GM12892 (cell line): ENCODE measurements at regions not wholly inside any gene's neighbourhood (a gene's known extent, or its start where the extent isn't known, plus 50 kb on each side); places are given as distances from the start of the nearest gene placed in this dataset.

ENCODE experiments used
- DNase-seq: peaks from one replicate; pipeline ENCODE4 v3.0.0; 2011; ENCODE audit not compliant: insufficient read length
- FAIRE-seq: peaks from 2 replicates; lab custom pipeline; 2011; peaks lifted over from hg19 to GRCh38; lab: Jason Lieb, UNC
- POLR2A ChIP-seq: IDR thresholded peaks from 2 replicates; pipeline ENCODE4 v1.6.1; 2011; ENCODE audit warnings: low read depth, low read length, control low read depth
- POLR2AphosphoS5 ChIP-seq: IDR thresholded peaks from 2 replicates; pipeline ENCODE4 v1.6.1; 2011; ENCODE audit warnings: low read depth, low read length, control low read depth
- TAF1 ChIP-seq: IDR thresholded peaks from 2 replicates; pipeline ENCODE4 v1.6.1; 2011; ENCODE audit warnings: low read depth, mild to moderate bottlenecking, control low read depth, low read length, borderline replicate concordance

DNA sequence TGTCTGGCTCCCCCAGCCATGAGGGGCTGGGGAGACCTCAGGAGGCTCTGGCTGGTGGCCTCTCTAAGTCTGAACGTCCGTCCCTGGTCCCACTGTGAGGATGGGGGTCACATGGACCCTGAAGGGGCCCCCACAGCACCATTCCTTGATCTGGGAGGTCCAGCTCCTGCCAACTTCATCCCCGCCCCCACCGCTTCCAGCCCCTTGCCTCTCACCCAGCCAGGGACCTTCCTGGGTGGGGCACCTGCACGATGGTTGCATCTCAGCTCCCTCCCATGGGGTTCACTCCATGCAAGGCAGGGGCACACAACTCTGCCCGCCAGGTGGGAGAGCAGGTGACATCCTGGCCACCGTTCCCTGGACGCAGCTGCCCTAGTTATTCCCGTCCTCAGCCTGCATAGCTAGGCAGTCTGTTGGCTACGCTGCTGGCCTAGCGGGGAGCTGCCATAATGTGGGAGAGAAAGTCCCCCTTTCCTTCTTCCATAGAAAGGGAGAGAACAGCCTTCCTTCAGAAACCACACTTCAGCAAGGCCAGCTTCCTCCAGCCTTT lies 217.9 kb upstream of the RPL38 start:
- TF ChIP-seq POLR2AphosphoS5 (no peak), POLR2A (no peak), TAF1 (no peak)
- FAIRE-seq = no peak
- DNase-seq = no peak

DNA sequence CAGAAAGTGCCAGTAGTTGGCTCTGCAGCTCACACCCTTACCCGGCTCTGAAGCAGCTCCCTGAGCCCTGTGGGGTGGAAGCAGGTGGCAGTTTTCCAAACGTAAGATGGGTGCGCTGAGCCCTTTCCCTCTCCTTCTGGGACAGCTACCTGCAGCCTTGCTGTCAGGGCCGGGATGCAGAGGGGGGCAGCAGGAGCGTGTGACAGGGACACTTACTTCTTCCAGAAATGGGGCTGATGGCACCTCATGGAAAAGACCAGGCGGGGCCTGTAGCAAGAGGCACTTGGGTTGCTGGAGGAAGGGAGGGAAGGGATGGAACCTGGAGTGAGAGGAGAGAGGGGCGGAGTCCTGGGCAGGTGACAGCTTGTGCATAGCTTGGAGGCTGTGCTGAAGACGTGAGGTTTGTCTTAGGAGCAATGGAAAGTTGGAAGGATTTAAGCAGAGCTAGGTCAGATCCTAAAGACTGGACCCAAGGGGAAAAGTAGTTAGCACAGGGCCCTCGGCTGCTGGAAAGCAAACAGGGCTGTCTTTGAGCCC lies 216.8 kb upstream of the RPL38 start:
- no peak for DNase-seq
- no peak for TF ChIP-seq TAF1
- no peak for FAIRE-seq

DNA sequence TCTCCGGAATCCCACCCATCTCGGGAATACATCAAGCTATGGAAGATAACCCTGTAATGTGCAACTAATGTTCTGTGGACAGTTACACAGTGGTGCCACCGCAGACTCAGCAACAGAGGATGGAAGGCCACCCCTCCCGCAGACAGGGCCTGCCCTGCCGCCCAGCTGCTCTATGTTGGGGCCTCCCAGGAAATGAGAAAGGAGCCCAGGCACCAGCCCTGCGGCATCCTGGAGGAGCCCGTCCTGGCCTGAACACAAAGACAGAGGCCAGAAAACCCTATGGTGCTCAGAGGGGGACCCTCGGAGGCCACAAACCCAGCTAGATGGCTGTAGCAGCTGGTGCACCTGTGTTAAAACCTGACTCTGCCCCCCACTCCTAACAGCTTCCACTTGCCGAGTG lies 216.1 kb upstream of the RPL38 start:
- FAIRE-seq (no peak), DNase-seq (no peak)
- TF ChIP-seq POLR2AphosphoS5 (no peak), TAF1 (no peak), POLR2A (no peak)

DNA sequence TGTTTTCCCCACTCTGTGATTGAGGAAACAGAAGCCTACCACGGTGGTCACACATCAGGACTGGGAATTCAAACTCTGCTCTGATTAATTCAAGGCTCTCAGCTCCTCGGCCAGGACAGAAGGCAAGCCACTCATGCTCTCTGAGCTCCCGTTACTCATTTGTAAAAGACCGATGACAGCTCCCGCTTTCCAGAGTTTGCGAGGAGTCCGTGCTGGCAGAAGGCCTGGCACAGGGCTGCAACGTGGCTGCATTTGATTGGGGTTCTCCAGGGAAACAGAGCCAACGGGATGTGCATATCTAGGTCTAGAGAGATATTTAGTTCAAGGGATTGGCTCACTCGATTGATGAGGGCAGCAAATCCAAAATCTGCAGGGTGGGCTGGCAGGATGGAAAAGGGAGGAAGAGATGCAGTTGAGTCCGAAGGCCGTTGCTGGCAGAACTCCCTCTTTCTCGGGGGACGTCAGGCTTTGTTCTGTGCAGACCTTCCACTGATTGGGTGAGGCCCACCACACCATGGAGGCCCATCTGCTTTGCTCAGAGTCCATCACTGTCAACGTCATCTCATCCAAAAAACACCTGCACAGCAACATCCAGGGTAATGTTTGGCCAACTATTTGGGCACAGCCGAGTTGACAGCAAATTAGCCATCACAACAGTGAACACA lies 215.5 kb upstream of the RPL38 start:
- no peak for TF ChIP-seq POLR2AphosphoS5
- no peak for TF ChIP-seq TAF1
- no peak for TF ChIP-seq POLR2A
- DNase-seq (no peak), FAIRE-seq (no peak)

DNA sequence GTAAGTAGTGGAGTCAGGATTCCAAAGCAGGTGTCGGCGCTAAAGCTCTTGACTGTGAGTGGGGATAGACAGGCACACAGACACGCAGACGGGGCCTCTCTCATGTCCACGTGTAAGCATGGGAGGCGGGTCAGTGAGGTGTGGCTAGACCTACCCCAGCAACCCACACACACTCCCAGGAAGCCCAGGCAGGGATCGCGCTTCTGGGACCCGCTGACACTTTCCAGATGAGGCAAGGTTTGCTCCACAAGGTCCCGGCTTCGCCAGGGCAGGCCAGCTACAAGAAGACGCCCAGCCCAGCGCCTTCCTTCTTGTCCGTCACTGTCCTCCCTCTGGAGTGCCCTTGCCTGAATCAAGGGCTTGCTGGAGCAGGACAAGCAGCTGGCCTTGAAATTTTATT lies 213.8 kb upstream of the RPL38 start:
- DNase-seq (no peak), FAIRE-seq (no peak)
- TF ChIP-seq POLR2AphosphoS5 (no peak), TAF1 (no peak), POLR2A (no peak)

DNA sequence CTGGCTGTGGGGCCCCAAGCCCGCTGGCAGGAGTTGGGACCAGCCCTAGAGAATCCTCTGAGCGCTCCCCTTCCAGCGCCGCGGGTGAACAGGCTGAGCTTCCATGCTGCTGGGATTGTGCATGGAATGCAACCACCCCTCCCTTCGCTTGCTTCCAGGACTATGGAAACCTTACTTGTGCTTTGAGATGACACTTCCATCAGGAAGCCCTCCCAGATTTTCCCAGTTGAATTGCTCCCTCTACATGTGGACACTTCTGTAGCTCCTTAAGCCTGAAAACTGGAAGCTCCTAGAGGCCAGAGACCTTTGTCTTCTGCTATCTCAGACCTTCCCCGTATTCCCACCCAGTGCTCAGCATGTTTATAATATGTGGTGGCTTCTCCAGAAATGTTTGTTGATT lies 213.2 kb upstream of the RPL38 start:
- no peak for DNase-seq
- no peak for FAIRE-seq
- no peak for TF ChIP-seq TAF1
- TF ChIP-seq POLR2A = no peak
- TF ChIP-seq POLR2AphosphoS5 = no peak

DNA sequence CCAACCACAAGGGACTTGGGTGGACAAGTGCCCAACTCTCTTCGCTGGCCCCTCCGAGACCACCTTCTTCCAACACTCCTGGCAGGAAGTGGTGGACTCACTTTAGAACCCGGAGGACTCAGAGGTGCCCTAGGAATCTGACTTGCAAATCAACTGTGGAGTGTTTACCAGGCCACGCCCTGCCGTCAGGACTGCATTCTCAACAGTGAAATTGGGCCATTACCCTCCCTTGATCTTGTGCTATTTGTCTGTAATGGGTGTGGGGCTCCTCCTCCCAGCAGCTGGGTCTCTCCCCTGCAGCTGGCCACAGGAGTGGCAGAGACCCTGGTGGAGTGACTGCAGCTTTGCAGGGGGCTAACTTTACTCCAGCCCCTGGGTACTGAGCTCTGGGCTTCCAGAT lies 212.2 kb upstream of the RPL38 start:
- TF ChIP-seq TAF1 (no peak), POLR2AphosphoS5 (no peak), POLR2A (no peak)
- no peak for FAIRE-seq
- DNase-seq = no peak

DNA sequence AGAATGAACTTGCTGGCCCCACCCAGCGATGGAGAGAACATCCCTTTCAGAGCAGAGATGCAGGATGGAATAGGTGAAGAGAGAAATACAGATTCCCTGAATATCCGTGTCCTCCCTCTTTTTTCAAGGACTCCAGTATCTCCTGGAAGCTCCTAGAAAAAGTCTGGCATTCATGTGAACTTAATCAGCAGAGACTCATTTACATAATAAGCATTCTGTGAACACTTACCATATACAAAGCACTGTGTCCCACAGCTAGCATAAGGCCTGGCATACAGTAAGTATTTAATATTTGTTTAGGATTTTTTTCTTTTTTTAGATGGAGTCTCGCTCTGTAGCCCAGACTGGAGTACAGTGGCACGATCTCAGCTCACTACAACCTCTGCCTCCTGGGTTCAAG lies 208.5 kb upstream of the RPL38 start:
- TF ChIP-seq POLR2AphosphoS5 (no peak), POLR2A (no peak), TAF1 (no peak)
- FAIRE-seq = no peak
- no peak for DNase-seq

DNA sequence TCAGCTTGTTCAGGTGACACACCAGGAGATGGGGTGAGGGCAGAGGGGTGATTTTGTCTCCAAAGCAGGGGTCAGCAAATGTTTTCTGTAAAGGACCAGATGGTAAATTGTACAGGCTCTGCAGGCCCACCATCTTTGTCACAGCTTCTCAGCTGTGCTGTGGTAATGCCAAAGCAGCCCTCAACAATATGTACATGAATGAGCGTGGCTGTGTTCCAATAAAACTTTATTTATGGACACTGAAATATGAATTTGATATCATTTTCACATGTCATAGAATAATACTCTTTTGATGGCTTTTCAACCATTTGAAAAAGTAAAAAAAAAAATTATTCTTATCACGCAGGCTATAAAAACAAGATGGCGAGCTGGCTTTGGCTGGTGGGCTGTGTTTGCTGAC lies 206.4 kb upstream of the RPL38 start:
- TF ChIP-seq TAF1 (no peak), POLR2A (no peak), POLR2AphosphoS5 (no peak)
- DNase-seq = no peak
- FAIRE-seq = no peak

DNA sequence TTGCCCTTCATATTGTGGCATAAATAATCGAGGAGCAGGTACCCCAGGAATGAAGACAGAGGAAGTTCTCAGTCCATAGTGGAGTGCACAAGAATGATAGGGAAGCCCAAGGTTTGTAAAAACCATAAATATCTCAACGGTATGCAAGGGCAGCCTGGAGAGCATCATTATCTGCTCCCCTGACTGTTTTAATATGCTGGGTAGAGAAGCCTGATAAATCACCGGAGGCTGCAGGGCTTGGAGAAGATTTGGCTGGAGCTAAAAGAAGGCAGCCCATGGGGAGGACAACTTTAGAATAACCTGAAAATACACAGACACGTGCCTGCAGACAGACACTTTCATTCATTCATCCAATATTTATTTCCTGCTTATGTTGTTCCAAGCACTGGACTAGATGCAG lies 205.2 kb upstream of the RPL38 start:
- FAIRE-seq (no peak), DNase-seq (no peak)
- no peak for TF ChIP-seq POLR2A
- TF ChIP-seq TAF1 = no peak
- no peak for TF ChIP-seq POLR2AphosphoS5

DNA sequence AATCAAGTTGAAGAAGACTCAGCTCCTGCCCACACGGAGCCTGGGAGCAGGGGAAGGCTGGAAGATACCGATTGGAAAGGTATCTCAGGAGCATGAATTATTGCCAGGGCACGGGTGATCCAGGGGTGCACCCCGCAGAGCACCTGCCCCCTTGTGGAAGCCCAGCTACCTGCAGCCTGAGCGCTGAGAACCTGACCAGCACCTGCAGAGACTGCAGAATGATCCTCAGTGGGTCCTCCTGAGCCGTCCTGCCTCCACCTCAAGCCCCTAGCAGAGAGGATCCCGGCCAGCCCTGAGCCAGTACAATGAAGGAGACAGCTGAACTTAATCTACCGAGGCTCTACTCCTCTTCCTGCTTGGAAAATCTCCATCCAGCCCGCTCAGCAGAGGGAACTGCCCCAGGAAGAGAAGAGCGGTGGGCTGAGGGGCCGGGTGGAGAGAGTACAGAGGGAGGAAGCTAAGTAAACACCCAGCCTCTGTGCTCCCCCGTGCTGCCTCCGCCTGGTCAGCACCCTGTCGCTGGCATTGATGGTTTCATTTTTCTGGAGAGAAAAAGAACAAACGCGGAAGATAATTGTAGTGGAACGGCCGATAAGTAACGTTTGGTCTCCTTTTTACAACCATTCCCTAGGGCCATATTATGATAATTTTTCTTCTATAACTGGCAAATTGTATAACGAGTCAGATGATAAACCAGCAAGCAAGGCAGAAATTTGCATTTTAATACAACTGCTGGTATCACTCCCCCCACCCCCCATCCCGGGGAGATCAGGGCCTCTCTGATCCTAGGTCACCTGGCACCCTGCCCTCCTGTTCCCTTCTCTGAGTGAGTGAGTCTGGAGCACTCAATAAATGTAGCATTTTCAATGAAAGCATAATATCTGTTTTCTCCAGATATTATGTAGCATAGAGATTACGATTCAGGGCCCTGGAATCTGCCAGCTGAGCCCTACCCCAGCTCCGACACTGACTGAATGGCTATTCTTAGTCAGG lies 204.5 kb upstream of the RPL38 start:
- FAIRE-seq = no peak

More for the DNA sequence above, 204.5 kb upstream of the RPL38 start:
- TF ChIP-seq TAF1 (no peak), POLR2A (no peak), POLR2AphosphoS5 (no peak)
- peak; percentile 61 for DNase-seq
